ENCODE measurements at regions not wholly inside any gene's neighbourhood (a gene's known extent, or its start where the extent isn't known, plus 50 kb on each side); places are given as distances from the start of the nearest gene placed in this dataset.

DNA sequence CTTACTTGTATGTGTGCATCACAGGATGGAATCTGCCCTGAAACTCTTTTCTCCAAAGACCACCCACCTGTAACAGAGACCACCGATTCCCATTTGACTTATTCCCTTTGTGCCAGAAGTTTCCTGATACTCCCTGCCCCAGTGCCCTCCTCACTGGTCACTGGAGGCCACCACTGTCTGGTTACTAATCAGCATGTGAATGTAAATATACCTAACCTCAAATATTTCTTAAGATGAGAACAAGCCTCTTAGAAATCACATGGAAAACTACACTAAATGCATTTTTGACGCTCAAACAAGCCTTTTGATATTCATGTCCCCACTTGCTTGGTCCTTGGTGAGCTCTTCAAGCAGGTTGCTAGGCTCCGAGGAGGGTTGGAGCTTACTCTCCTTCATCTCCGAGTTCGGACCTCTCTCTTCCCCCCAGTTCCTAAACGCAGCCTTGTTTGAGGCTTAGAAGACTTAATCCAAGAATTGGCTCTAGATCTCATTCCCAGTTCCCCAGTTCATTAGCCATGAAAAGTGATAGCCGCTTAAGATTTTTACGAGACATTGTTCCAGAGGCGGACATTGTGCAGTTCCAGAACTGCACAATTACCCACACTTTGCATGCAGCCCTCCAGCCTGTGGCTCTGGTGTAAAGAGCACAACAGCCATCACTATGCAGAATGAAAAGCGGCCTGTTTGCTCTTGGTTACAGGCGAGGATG, 579.2 kb upstream of the PSMD7 start:
- TF ChIP-seq, protein P1, sequence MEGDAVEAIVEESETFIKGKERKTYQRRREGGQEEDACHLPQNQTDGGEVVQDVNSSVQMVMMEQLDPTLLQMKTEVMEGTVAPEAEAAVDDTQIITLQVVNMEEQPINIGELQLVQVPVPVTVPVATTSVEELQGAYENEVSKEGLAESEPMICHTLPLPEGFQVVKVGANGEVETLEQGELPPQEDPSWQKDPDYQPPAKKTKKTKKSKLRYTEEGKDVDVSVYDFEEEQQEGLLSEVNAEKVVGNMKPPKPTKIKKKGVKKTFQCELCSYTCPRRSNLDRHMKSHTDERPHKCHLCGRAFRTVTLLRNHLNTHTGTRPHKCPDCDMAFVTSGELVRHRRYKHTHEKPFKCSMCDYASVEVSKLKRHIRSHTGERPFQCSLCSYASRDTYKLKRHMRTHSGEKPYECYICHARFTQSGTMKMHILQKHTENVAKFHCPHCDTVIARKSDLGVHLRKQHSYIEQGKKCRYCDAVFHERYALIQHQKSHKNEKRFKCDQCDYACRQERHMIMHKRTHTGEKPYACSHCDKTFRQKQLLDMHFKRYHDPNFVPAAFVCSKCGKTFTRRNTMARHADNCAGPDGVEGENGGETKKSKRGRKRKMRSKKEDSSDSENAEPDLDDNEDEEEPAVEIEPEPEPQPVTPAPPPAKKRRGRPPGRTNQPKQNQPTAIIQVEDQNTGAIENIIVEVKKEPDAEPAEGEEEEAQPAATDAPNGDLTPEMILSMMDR (IDR thresholded peaks at IDR 0.05; ENCODE audit: control extremely low read depth, extremely low read depth) = no peak
- peak; percentile 53 for ATAC-seq (ENCODE audit: insufficient read depth, low FRiP score)
- 70 to 82% methylated on average over 11 of the region's 11 CpGs for WGBS, 2 donors

DNA sequence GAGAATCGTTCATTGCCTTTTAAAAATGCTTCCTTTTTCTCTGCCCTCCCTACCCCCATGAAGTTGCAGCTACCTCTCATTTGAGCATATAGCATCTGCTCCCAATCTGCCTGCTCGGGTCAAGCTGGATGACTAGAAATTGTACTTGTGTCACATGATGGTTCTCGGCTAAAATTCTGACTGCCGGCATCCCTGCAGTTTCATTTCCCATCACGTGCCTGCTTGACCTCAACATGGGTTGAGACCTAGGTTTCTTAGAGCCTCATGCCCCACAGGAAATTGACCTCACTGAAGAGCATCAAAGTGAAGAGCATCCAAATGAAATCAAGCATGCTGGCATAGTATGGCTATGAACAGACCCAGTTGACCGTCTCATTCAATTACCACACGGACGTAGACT, 581.6 kb upstream of the PSMD7 start:
- no peak overlapping the region for H3K9ac ChIP-seq (ENCODE audit: insufficient read depth in 1 of 2, low read length in 2 of 2)
- no peak overlapping the region for H3K27ac ChIP-seq (ENCODE audit: low read depth in 1 of 2, low read length in 1 of 2)
- TF ChIP-seq, protein P1 (IDR thresholded peaks at IDR 0.05; ENCODE audit: control extremely low read depth, extremely low read depth) = no peak
- H3K4me1 ChIP-seq (ENCODE audit: control insufficient read depth in 5 of 5, insufficient read depth in 5 of 5, low read length in 5 of 5) = peaks cover 0 to 42% (median 17%) of the 10 kb centered on the region in 5 donors
- no peaks in the 10 kb centered on the region for H3K27me3 ChIP-seq (ENCODE audit: control insufficient read depth in 3 of 3, insufficient read depth in 3 of 3, low read length in 2 of 3)
- WGBS, 2 donors = 88 to 91% methylated on average over 8 of the region's 8 CpGs
- no peaks in the 10 kb centered on the region for H3K36me3 ChIP-seq (ENCODE audit: control insufficient read depth in 4 of 4, insufficient read depth in 4 of 4, low read length in 4 of 4)
- H3K4me3 ChIP-seq = no peak overlapping the region
- H3K9me3 ChIP-seq (ENCODE audit: control insufficient read depth in 4 of 4, insufficient read depth in 3 of 4, low read length in 3 of 4) = no peaks in the 10 kb centered on the region
- ATAC-seq (ENCODE audit: insufficient read depth, low FRiP score) (no peak), DNase-seq (no peak)

More for the DNA sequence above, 579.2 kb upstream of the PSMD7 start:
- Histone ChIP-seq H3K4me1 (ENCODE audit: control insufficient read depth in 5 of 5, insufficient read depth in 5 of 5, low read length in 5 of 5) (peaks cover 0 to 20% (median 12%) of the 10 kb centered on the region in 5 donors), H3K36me3 (ENCODE audit: control insufficient read depth in 4 of 4, insufficient read depth in 4 of 4, low read length in 4 of 4) (no peaks in the 10 kb centered on the region), H3K9ac (ENCODE audit: insufficient read depth in 1 of 2, low read length in 2 of 2) (no peak overlapping the region), H3K4me3 (no peak overlapping the region), H3K27ac (ENCODE audit: low read depth in 1 of 2, low read length in 1 of 2) (no peak overlapping the region), H3K9me3 (ENCODE audit: control insufficient read depth in 4 of 4, insufficient read depth in 3 of 4, low read length in 3 of 4) (no peaks in the 10 kb centered on the region), H3K27me3 (ENCODE audit: control insufficient read depth in 3 of 3, insufficient read depth in 3 of 3, low read length in 2 of 3) (no peaks in the 10 kb centered on the region)
- peak in 1 of 3 donors; percentile 38 for DNase-seq

DNA sequence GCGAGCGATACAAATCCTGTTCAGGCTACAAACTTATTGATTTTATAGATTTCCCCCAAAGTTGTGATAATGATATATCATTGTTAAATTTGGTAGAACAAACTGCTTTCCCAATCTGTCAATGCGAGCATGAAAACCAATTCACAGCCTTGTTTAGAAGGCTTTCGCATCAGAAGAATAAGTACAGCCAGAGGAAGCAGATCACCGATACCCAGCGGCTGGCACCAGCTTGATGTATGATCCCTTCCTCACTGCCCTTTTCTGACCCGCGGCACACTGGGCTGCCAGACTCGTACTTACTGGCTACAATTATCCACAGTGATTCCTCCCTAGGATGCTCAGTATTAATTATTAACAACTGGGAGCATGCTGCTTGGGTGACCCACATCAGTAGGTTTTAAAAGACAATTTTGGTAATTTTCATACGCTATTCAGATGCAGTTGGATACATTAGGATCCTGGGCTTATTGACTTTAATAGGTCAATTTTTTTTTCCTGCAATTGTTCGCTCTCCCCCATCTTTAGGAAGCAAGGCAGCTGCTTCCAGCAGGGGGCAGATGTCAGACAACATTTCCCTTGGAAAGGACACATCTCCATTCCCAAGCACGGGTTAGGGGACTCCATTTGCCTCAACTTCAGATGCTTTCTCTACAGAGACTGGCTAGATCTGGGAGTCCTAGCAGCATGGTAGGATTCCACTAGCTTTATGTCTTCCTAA, 582.7 kb upstream of the PSMD7 start:
- DNase-seq (peak in 2 of 3 donors; percentile 34 to 53), ATAC-seq (ENCODE audit: insufficient read depth, low FRiP score) (no peak)
- Histone ChIP-seq H3K27ac (ENCODE audit: low read depth in 1 of 2, low read length in 1 of 2) (no peak overlapping the region), H3K27me3 (ENCODE audit: control insufficient read depth in 3 of 3, insufficient read depth in 3 of 3, low read length in 2 of 3) (no peaks in the 10 kb centered on the region), H3K4me3 (no peak overlapping the region), H3K4me1 (ENCODE audit: control insufficient read depth in 5 of 5, insufficient read depth in 5 of 5, low read length in 5 of 5) (peaks cover 0 to 42% (median 17%) of the 10 kb centered on the region in 5 donors), H3K36me3 (ENCODE audit: control insufficient read depth in 4 of 4, insufficient read depth in 4 of 4, low read length in 4 of 4) (no peaks in the 10 kb centered on the region), H3K9me3 (ENCODE audit: control insufficient read depth in 4 of 4, insufficient read depth in 3 of 4, low read length in 3 of 4) (no peaks in the 10 kb centered on the region), H3K9ac (ENCODE audit: insufficient read depth in 1 of 2, low read length in 2 of 2) (no peak overlapping the region)
- WGBS, 2 donors = 76 to 84% methylated on average over 12 of the region's 12 CpGs
- TF ChIP-seq, protein P1 (IDR thresholded peaks at IDR 0.05; ENCODE audit: control extremely low read depth, extremely low read depth) = no peak

Measured in lung (tissue), 11 donors.